ENCODE measurements at regions not wholly inside any gene's neighbourhood (a gene's known extent, or its start where the extent isn't known, plus 50 kb on each side); places are given as distances from the start of the nearest gene placed in this dataset.

DNA sequence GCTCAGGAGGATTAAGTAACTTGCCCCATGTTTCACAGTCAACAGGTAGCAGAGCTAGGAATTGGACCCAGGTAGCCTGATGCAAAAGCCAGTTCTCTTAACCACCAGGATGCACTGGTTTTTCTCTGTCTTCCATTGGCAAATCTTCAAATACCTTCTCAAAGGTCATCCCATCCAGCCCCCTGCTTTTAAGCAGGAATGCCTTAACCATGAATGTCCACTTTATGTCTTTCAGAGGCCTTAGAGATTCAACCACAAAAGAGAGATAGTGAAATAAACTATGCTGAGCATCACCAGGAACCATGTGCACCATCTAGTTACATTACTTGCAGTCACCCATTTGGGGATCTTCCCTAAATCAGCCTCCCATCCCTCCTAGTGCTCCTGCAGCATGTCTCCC is 94.3 kb downstream of the C17orf67 start:
- H3K4me1 ChIP-seq (ENCODE audit: control insufficient read depth, insufficient read depth, low read length): no peaks in the 10 kb centered on the region
- Mint-ChIP-seq H3K4me3 (no peak overlapping the region), H3K36me3 (ENCODE audit: low read depth) (no peaks in the 10 kb centered on the region), H3K27me3 (ENCODE audit: insufficient read depth) (peaks cover 3% of the 10 kb centered on the region), H3K4me1 (peaks cover 5% of the 10 kb centered on the region), H3K9me3 (no peaks in the 10 kb centered on the region), H3K27ac (no peak overlapping the region)
- no peaks in the 10 kb centered on the region for H3K9me3 ChIP-seq (ENCODE audit: control insufficient read depth, low read length)
- no peaks in the 10 kb centered on the region for H3K27me3 ChIP-seq (ENCODE audit: control insufficient read depth, insufficient read depth, low read length, poor library complexity, severe bottlenecking)
- H3K27ac ChIP-seq (ENCODE audit: low read depth, low read length): peak overlapping the region; percentile 83
- H3K4me3 ChIP-seq (ENCODE audit: low read length): no peak overlapping the region
- no peak for TF ChIP-seq CTCF (conservative IDR thresholded peaks at IDR 0.05)
- H3K9ac ChIP-seq (ENCODE audit: extremely low read depth, low read length, poor library complexity, severe bottlenecking): no peak overlapping the region
- H3K36me3 ChIP-seq (ENCODE audit: control insufficient read depth, insufficient read depth, low read length): no peaks in the 10 kb centered on the region
- DNase-seq: no peak

- Mint-ChIP-seq H3K9me3 (no peaks in the 10 kb centered on the region), H3K27ac (no peak overlapping the region), H3K36me3 (ENCODE audit: low read depth) (no peaks in the 10 kb centered on the region), H3K27me3 (ENCODE audit: insufficient read depth) (peaks cover 3% of the 10 kb centered on the region), H3K4me1 (peaks cover 5% of the 10 kb centered on the region), H3K4me3 (no peak overlapping the region)
- Histone ChIP-seq H3K27ac (ENCODE audit: low read depth, low read length) (peak overlapping the region; percentile 83), H3K9me3 (ENCODE audit: control insufficient read depth, low read length) (no peaks in the 10 kb centered on the region), H3K27me3 (ENCODE audit: control insufficient read depth, insufficient read depth, low read length, poor library complexity, severe bottlenecking) (no peaks in the 10 kb centered on the region), H3K4me3 (ENCODE audit: low read length) (no peak overlapping the region), H3K36me3 (ENCODE audit: control insufficient read depth, insufficient read depth, low read length) (no peaks in the 10 kb centered on the region), H3K9ac (ENCODE audit: extremely low read depth, low read length, poor library complexity, severe bottlenecking) (no peak overlapping the region), H3K4me1 (ENCODE audit: control insufficient read depth, insufficient read depth, low read length) (no peaks in the 10 kb centered on the region)
- DNase-seq: no peak
- WGBS, 2 experiments (ENCODE audit: insufficient coverage in 1 of 2, insufficient read length in 1 of 2): 79 to 89% methylated on average over 6 of the region's 6 CpGs
- no peak for TF ChIP-seq CTCF (conservative IDR thresholded peaks at IDR 0.05)
Observed at GRCh38 chr17:56739776-56740175, 93.9 kb downstream of the C17orf67 start.

DNA sequence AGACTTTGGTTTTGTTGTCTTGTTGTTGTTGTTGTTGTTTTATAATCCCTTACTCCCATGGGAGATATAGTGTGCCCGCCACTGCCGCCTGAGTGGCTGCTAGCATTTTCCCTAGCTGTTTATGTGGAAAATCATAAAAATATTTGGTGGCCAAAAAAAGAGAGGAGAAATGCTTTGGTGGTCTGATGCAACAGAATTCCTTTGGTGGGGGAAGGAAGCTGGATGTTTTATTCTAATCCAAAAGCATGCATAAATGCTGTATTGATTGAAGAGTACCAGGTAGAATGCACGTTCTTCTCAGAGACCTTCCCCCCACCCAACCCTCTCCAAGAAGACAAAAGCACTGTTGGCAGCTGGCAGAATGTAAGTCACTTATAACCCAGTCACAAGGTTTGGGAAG is 93.2 kb downstream of the C17orf67 start:
- H3K4me1 ChIP-seq (ENCODE audit: control insufficient read depth, insufficient read depth, low read length): no peaks in the 10 kb centered on the region
- H3K9me3 ChIP-seq (ENCODE audit: control insufficient read depth, low read length): no peaks in the 10 kb centered on the region
- no peaks in the 10 kb centered on the region for H3K27me3 ChIP-seq (ENCODE audit: control insufficient read depth, insufficient read depth, low read length, poor library complexity, severe bottlenecking)
- H3K27me3 Mint-ChIP-seq (ENCODE audit: insufficient read depth): peaks cover 3% of the 10 kb centered on the region
- TF ChIP-seq CTCF (conservative IDR thresholded peaks at IDR 0.05): no peak
- no peak overlapping the region for H3K4me3 ChIP-seq (ENCODE audit: low read length)
- H3K9me3 Mint-ChIP-seq: peaks cover 2% of the 10 kb centered on the region
- no peaks in the 10 kb centered on the region for H3K36me3 ChIP-seq (ENCODE audit: control insufficient read depth, insufficient read depth, low read length)
- H3K27ac ChIP-seq (ENCODE audit: low read depth, low read length): peak overlapping the region; percentile 83
- no peak overlapping the region for H3K27ac Mint-ChIP-seq
- no peak for DNase-seq
- no peak overlapping the region for H3K4me3 Mint-ChIP-seq
- no peaks in the 10 kb centered on the region for H3K36me3 Mint-ChIP-seq (ENCODE audit: low read depth)
- H3K9ac ChIP-seq (ENCODE audit: extremely low read depth, low read length, poor library complexity, severe bottlenecking): no peak overlapping the region
- peaks cover 5% of the 10 kb centered on the region for H3K4me1 Mint-ChIP-seq
- 29 to 88% methylated on average over 1 to 3 of the region's 3 CpGs for WGBS, 2 experiments (ENCODE audit: insufficient coverage in 1 of 2, insufficient read length in 1 of 2)
